22Rv1 (cell line): ENCODE measurements at regions not wholly inside any gene's neighbourhood (a gene's known extent, or its start where the extent isn't known, plus 50 kb on each side); places are given as distances from the start of the nearest gene placed in this dataset.

Source experiments
- H3K27ac ChIP-seq: fragments of 450-650 bp; 2 replicates; pipeline ENCODE4 v1.5.1; 2017
- CTCF ChIP-seq: fragments of 450-650 bp; IDR thresholded peaks from 2 replicates; pipeline ENCODE4 v1.5.1; 2017; ENCODE audit warnings: mild to moderate bottlenecking
- ZFX ChIP-seq: fragments of 450-650 bp; IDR thresholded peaks from 2 replicates; pipeline ENCODE4 v1.6.1; 2017; ENCODE audit warnings: antibody characterized with exemption, borderline replicate concordance

DNA sequence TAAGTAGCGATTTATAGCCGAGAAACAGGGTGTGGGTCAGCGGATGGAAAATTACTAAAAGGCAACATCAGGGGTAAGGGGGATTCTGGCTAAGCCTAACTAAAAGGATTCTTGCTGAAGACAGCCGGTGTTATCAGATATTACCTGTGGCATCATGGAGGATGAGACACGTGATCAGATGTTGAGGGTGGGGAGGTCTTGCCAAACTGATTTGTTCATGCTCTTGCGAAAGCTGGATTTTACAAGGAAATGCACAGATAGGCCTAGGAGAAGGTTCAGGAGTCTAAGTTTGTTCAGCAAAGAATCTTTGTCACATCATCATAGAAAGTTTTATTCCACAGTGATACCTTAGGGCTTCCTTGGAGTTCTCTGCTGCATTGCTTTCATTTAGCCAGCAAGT is 396.8 kb upstream of the TBL1XR1 start:
- TF ChIP-seq ZFX (no peak), CTCF (no peak)
- H3K27ac ChIP-seq: no peak overlapping the region

GRCh38 chr3:177595530-177596188 is 398.4 kb upstream of the TBL1XR1 start:
- no peak for TF ChIP-seq CTCF
- H3K27ac ChIP-seq: no peak overlapping the region; the same call in 1 of the 2 replicates

- TF ChIP-seq CTCF (no peak), ZFX (no peak)
- peak overlapping the region; percentile 63 for H3K27ac ChIP-seq
Measured at GRCh38 chr3:177596248-177596815, 399.1 kb upstream of the TBL1XR1 start.

- peak overlapping the region; percentile 63 for H3K27ac ChIP-seq
- no peak for TF ChIP-seq CTCF
- no peak for TF ChIP-seq ZFX
Measured at GRCh38 chr3:177596816-177597271, 399.6 kb upstream of the TBL1XR1 start.

- TF ChIP-seq ZFX (no peak), CTCF (no peak)
- H3K27ac ChIP-seq: peak overlapping the region; percentile 63
Measured at GRCh38 chr3:177597311-177598096, 400.2 kb upstream of the TBL1XR1 start.

- no peak overlapping the region for H3K27ac ChIP-seq
- TF ChIP-seq CTCF (no peak), ZFX (no peak)
Measured at GRCh38 chr3:177598097-177598833, 401.0 kb upstream of the TBL1XR1 start.
